GM18505 (cell line): ENCODE measurements at regions not wholly inside any gene's neighbourhood (a gene's known extent, or its start where the extent isn't known, plus 50 kb on each side); places are given as distances from the start of the nearest gene placed in this dataset.

ENCODE experiments used
- ATAC-seq: cut with Tn5 transposase; IDR thresholded peaks from one replicate; pipeline ENCODE4 v1.9.1; 2021; ENCODE audit not compliant: unreplicated experiment
- POLR2A ChIP-seq: IDR thresholded peaks from 4 replicates; pipeline ENCODE4 v1.6.1; 2011; ENCODE audit warnings: borderline replicate concordance; ENCODE audit not compliant: insufficient read depth, insufficient read length; ENCODE audit errors: extremely low read depth

GRCh38 chr7:131231381-131232220 lies 96.1 kb upstream of the MKLN1 start:
- no peak for TF ChIP-seq POLR2A
- peak; percentile 50 for ATAC-seq

- no peak for TF ChIP-seq POLR2A
- ATAC-seq = no peak
Observed at GRCh38 chr7:131232768-131233167, 94.9 kb upstream of the MKLN1 start.

DNA sequence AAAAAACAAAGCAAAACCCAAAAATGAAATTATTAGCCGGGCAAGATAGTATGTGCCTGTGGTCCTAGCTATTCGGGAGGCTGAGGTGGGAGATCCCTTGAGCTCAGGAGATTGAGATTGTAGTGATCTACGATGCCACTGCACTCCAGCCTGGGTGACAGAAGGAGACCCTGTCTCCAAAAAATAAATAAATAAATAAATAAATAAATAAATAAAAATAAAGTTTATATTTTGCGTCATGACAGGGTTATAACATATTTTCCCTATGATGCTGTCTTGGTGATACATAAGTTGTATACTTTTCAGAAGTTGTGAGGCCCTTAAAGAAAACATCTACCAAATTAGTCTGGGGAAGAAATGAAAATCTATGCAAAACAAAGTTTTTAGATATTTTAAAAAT lies 94.5 kb upstream of the MKLN1 start:
- ATAC-seq = no peak
- TF ChIP-seq POLR2A = no peak

DNA sequence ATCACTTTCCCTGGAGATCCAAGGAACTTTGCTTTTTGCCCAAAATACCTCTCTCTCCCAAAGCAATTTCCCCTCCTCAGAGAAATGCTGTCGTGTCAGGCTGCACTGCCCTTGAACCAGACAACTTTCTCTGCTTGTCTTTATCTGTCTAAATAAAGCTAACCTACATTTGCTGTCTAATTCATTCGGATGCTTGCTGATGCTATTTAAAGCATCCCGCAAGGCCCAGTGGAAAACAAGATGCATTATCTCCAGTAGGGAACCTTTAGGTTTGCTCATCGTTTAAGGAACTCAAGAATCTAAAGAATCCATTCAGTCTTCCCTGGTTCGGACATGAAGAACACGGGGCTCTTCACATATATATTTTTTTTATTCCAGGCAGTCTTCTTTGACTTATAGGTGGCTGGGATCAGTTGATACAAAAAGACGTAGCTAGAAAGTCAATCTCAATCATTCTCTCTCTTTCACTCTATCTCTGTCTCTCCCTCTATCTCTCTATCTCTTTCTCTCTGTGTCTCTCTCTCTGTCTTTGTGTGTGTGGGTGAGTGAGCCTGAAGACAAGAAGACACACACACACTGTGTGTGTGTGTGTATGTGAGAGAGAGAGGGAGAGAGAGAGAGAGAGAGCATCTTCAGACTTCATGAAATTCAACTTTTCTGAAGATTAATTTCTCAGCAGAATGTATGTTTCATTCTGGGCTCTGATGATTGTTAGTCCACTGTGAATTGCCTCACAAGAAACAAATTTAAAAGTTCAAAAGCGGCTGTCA lies 92.8 kb upstream of the MKLN1 start:
- no peak for ATAC-seq

GRCh38 chr7:131235489-131236317 lies 92.0 kb upstream of the MKLN1 start:
- no peak for ATAC-seq
- no peak for TF ChIP-seq POLR2A

More for the DNA sequence above, 92.8 kb upstream of the MKLN1 start:
- no peak for TF ChIP-seq POLR2A

DNA sequence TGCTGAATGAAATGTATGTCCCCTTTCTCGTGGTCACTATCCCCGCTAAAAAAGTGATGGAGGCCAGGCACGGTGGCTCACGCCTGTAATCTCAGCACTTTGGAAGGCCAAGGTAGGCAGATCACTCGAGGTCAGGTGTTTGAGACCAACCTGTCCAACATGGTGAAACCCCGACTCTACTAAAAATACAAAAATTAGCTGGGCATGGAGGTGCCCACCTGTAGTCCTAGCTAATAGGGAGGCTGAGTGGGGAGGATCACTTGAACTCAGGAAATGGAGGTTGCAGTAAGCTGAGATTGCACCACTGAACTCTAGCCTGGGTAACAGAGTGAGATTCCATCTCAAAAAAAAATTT lies 91.4 kb upstream of the MKLN1 start:
- no peak for ATAC-seq
- no peak for TF ChIP-seq POLR2A

- TF ChIP-seq POLR2A = no peak
- no peak for ATAC-seq
Observed at GRCh38 chr7:131238347-131238931, 89.2 kb upstream of the MKLN1 start.

GRCh38 chr7:131241386-131241785 lies 86.3 kb upstream of the MKLN1 start:
- TF ChIP-seq POLR2A = no peak
- ATAC-seq = no peak

DNA sequence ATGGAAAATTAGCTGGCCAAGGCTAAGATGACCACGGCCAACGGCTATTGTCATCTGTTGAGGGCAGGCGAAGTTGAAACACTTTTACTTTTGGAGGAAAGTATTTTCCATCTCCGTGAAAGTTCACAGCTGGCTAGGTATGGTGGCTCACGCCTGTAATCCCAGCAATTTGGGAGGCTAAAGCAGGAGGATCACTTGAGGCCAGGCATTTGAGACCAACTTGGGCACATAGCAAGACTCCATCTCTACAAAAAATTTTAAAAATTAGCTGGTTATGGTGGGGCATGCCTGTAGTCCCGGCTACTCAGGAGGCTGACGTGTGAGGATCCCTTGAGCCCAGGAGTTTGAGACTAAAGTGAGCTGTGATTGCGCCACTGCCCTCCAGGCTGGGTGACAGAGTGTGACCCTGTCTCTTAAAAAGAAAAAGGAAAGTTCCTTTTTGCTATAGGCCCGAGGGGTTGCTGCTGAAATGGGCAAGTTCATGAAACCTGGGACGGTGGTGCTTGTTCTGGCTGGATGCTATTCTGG lies 85.5 kb upstream of the MKLN1 start:
- ATAC-seq = no peak
- TF ChIP-seq POLR2A = no peak

DNA sequence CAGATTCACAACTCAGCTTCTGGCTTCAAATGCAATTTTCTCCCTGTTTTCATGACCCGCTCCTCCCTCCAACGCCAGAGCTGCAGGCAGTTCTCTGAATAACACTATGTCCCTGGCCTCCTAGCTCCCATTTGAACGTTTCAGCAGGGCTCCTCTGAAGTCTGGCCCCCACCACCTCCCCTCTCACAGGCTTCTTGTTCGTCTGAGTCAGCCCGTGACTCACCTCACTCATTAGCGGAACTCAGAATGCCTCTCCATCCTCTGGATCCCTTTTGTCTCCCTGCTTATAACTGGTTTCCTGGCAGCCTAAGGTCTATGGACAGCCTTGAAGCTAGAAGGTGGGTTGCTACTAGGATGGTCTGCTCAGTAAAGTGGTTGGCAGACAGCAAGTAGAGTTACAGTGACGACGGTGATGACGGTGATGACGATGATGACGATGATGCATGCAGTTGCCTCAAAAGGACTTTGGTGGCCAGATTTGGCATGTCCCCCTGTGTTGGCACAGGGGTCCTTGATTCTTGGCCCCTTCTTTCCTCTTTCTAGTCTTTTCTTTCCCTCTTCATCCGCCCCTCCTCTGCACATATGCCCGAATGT lies 83.3 kb upstream of the MKLN1 start:
- ATAC-seq = no peak
- TF ChIP-seq POLR2A = no peak

- ATAC-seq = no peak
- no peak for TF ChIP-seq POLR2A
Observed at GRCh38 chr7:131249003-131249402, 78.7 kb upstream of the MKLN1 start.

DNA sequence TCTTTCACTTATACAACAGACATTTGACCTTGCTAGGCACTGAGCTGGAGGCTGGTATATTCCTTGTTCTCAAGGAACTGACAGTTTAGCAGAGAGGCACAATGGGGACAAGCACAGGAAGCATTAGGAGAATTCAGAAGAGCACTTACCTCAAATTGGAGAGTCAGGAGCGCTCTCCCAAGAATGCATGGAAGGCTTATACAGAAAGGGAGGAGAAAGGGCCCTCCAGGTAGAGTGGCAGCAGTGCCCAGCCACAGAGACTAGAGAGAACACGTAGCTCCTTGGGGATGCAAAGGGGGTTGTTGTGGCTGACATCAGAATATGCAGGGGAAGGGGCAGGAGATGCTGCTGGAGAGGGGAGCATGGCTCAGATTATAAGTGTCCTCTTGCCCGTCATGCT lies 78.2 kb upstream of the MKLN1 start:
- TF ChIP-seq POLR2A = no peak
- ATAC-seq = no peak

DNA sequence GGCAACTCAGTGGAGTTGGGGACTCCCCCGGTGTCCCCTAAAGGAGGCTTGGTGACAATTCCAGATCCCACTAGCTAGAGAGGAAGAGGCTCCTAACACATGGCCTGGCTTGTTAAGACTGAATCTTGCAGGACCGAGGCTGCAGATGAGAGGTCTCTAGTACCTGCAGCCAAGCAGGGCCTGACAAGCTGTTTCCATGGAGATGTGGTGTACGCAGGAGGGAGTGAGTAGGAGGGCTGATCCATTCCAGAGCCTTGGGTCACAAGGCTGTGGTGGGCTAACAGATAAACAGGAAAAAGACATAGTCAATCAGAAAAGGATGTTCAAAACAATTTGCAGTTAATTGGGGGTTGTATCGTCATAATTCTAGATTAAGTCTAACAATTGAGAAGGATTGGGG lies 77.3 kb upstream of the MKLN1 start:
- no peak for ATAC-seq
- no peak for TF ChIP-seq POLR2A

DNA sequence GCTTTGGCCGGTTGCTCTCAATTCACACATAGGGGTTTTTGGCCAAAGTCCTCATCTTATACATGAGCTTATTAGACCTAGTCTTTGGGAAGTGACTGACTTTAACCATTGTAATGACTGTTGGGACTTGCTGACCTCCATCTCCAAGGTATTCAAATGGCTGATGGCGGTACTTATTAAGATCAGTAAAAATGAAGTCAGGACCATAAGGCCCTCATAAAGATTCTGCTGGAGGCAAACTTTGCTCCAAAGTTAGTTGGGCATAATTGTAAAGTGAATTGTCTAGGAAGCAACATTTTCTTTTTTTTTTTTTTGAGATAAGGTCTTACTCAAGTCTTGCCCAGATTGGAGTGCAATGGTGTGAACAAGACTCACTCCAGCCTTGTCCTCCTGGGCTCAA lies 76.3 kb upstream of the MKLN1 start:
- ATAC-seq = no peak

More for the DNA sequence above, 76.3 kb upstream of the MKLN1 start:
- TF ChIP-seq POLR2A = no peak
